Breast epithelium (tissue), 4 donors: ENCODE measurements at regions not wholly inside any gene's neighbourhood (a gene's known extent, or its start where the extent isn't known, plus 50 kb on each side); places are given as distances from the start of the nearest gene placed in this dataset.

Experiments used
- DNase-seq, 2 donors: peaks; one replicate each; pipeline ENCODE4 v3.0.0-alpha.2; 2019; ENCODE audit warnings: low spot score in 2 of 2
- H3K27ac ChIP-seq, 2 donors: fragments of 200-600 bp; sonication (generic) in 1 of 2; one replicate each; pipeline ENCODE4 v1.5.1; 2016 to 2019; ENCODE audit warnings: mild to moderate bottlenecking in 1 of 2
- H3K27me3 ChIP-seq, 2 donors: fragments of 200-600 bp; sonication (generic) in 1 of 2; one replicate each; pipeline versions ENCODE4 v1.5.1 to v1.6.0; 2017 to 2019; ENCODE audit warnings: control low read depth in 1 of 2, mild to moderate bottlenecking in 1 of 2
- H3K36me3 ChIP-seq: fragments of 200-600 bp; one replicate; pipeline ENCODE4 v1.5.1; 2019
- H3K4me1 ChIP-seq, 2 donors: fragments of 200-600 bp; sonication (generic); one replicate each; pipeline ENCODE4 v1.5.1; 2016 to 2019; ENCODE audit warnings: control low read depth in 1 of 2
- H3K4me3 ChIP-seq, 3 donors: fragments of 200-600 bp; sonication (generic); 1 replicate in 2 of 3; 2 replicates in 1 of 3; pipeline ENCODE4 v1.5.1; 2016 to 2019; ENCODE audit warnings: mild to moderate bottlenecking in 3 of 3, moderate library complexity in 2 of 3
- H3K9me3 ChIP-seq, 2 donors: fragments of 200-600 bp; sonication (generic) in 1 of 2; one replicate each; pipeline ENCODE4 v1.5.1; 2016 to 2019; ENCODE audit warnings: control low read depth in 1 of 2
- POLR2A ChIP-seq: fragments of 450-650 bp; IDR thresholded peaks from one replicate; pipeline ENCODE4 v1.6.1; 2016; ENCODE audit warnings: antibody characterized with exemption, mild to moderate bottlenecking, moderate library complexity
- POLR2AphosphoS5 ChIP-seq, 3 donors: sonication (generic); formaldehyde crosslinking; IDR thresholded peaks; one replicate each; pipeline ENCODE4 v1.6.1; 2017; ENCODE audit warnings: antibody characterized with exemption in 3 of 3
- intact Hi-C: fragments of 100-400 bp; cut with DNase I; formaldehyde crosslinking; loops from one replicate; pipeline ENCODE4 v1.15.1; 2023; ENCODE audit warnings: low total_unique reads
- TF ChIP-seq, protein P1 (sequence below), 3 donors: fragments of 450-650 bp; IDR thresholded peaks; one replicate each; pipeline ENCODE4 v1.5.1; 2016 to 2017; ENCODE audit warnings: antibody characterized with exemption in 3 of 3, mild to moderate bottlenecking in 3 of 3, moderate library complexity in 3 of 3

GRCh38 chr3:162278834-162279233 is 782.2 kb downstream of the OTOL1 start:
- Histone ChIP-seq H3K27ac (no peak overlapping the region), H3K36me3 (no peaks in the 10 kb centered on the region), H3K4me1 (no peaks in the 10 kb centered on the region), H3K4me3 (no peak overlapping the region), H3K27me3 (no peaks in the 10 kb centered on the region), H3K9me3 (peaks cover 0 to 5% of the 10 kb centered on the region in 2 donors)
- no peak for DNase-seq
- intact Hi-C loops: no loop called here
- TF ChIP-seq, protein P1, sequence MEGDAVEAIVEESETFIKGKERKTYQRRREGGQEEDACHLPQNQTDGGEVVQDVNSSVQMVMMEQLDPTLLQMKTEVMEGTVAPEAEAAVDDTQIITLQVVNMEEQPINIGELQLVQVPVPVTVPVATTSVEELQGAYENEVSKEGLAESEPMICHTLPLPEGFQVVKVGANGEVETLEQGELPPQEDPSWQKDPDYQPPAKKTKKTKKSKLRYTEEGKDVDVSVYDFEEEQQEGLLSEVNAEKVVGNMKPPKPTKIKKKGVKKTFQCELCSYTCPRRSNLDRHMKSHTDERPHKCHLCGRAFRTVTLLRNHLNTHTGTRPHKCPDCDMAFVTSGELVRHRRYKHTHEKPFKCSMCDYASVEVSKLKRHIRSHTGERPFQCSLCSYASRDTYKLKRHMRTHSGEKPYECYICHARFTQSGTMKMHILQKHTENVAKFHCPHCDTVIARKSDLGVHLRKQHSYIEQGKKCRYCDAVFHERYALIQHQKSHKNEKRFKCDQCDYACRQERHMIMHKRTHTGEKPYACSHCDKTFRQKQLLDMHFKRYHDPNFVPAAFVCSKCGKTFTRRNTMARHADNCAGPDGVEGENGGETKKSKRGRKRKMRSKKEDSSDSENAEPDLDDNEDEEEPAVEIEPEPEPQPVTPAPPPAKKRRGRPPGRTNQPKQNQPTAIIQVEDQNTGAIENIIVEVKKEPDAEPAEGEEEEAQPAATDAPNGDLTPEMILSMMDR (IDR thresholded peaks at IDR 0.05): no peak
- no peak for TF ChIP-seq POLR2A
- no peak for TF ChIP-seq POLR2AphosphoS5 (IDR thresholded peaks at IDR 0.05)

DNA sequence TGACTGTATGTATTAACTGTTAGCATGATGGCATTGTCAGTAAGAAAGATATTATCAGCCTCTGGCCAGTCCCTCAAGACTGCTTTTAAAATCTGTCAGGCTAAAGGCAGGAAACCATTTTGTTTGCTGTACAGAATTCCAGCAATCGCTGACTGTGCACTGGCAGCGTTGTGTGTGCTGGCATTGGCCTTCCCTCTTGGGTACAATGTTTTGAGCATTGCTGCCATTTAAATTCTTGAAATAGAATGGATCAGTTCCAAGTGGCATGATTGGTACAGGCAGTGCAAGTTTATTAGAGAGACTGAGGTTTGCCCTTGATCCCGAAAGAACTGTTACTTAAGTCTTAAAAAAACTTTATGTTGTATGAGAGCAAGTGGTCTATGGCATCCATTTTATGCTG is 788.7 kb downstream of the OTOL1 start:
- Histone ChIP-seq H3K4me1 (no peaks in the 10 kb centered on the region), H3K27ac (no peak overlapping the region), H3K4me3 (no peak overlapping the region), H3K36me3 (no peaks in the 10 kb centered on the region), H3K27me3 (no peaks in the 10 kb centered on the region), H3K9me3 (peaks cover 0 to 5% of the 10 kb centered on the region in 2 donors)
- intact Hi-C loops: loop anchor here (5.0 kb wide), 1 partner anchor 778 kb away; no protein-coding TSS in a partner anchor
- TF ChIP-seq, protein P1 (IDR thresholded peaks at IDR 0.05): no peak
- no peak for TF ChIP-seq POLR2AphosphoS5 (IDR thresholded peaks at IDR 0.05)
- TF ChIP-seq POLR2A: no peak
- no peak for DNase-seq

DNA sequence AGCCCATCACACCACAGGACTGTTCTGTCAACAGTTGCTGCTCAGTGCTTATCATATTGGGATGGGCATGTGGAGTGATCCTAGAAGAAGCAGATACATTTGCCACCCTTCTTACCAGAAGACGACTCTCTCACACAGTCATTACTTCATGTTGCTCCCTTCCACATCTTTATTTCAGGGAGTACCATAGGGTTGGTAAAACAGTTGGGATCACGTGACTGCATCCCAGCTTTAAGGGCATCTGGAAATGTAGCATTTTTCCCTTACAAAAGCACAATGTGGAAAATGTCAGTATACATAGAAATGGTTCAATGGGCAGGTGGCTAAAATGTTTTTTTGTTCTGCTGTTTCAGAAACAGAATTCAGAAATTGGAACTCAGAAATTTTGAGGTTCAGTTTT is 791.0 kb downstream of the OTOL1 start:
- H3K4me3 ChIP-seq: no peak overlapping the region
- H3K4me1 ChIP-seq: no peaks in the 10 kb centered on the region
- no peak overlapping the region for H3K27ac ChIP-seq
- no peaks in the 10 kb centered on the region for H3K9me3 ChIP-seq
- intact Hi-C loops: loop anchor here (5.0 kb wide), 1 partner anchor 780 kb away; no protein-coding TSS in a partner anchor
- DNase-seq: no peak
- H3K36me3 ChIP-seq: no peaks in the 10 kb centered on the region
- TF ChIP-seq, protein P1 (IDR thresholded peaks at IDR 0.05): no peak
- TF ChIP-seq POLR2A (no peak), POLR2AphosphoS5 (IDR thresholded peaks at IDR 0.05) (no peak)
- no peaks in the 10 kb centered on the region for H3K27me3 ChIP-seq

- Histone ChIP-seq H3K36me3 (no peaks in the 10 kb centered on the region), H3K27ac (no peak overlapping the region), H3K4me1 (no peaks in the 10 kb centered on the region), H3K27me3 (no peaks in the 10 kb centered on the region), H3K9me3 (no peaks in the 10 kb centered on the region), H3K4me3 (no peak overlapping the region)
- TF ChIP-seq POLR2A (no peak), POLR2AphosphoS5 (IDR thresholded peaks at IDR 0.05) (no peak)
- TF ChIP-seq, protein P1 (IDR thresholded peaks at IDR 0.05): no peak
- no peak for DNase-seq
- intact Hi-C loops: no loop called here
Observed at GRCh38 chr3:162292409-162292808, 795.8 kb downstream of the OTOL1 start.

DNA sequence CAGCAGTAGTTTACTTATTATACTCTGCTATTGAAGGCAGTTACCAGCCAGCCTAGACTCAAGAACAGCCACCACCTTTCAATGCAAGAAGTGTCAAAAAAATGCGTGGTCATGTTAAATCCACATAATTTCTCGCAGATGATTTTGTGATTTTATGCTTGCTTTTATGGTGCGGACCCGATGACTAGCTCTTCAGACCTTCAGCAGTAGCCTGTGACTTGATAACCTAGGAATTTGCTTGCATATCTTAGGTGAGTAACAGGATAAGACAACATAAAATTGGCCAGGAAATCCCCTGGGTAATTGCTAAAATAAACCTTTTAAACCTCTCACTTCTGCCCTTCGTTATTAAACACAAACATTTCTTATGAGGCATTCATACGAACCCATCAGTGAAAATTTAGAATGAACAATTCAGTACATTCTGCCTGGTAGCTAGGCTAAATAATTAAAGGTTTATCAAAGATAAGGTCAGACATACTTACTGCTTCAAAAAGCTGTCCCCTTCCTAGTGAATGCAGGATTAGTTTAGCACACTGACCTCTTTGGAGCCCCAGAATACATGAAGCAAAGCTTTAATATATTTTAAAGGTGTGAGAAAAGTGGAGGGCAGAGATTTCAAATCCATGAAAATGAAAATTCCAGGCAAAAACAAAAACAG is 798.8 kb downstream of the OTOL1 start:
- DNase-seq: no peak
- H3K36me3 ChIP-seq: no peaks in the 10 kb centered on the region
- TF ChIP-seq POLR2AphosphoS5 (IDR thresholded peaks at IDR 0.05) (no peak), POLR2A (no peak)
- TF ChIP-seq, protein P1 (IDR thresholded peaks at IDR 0.05): no peak
- H3K4me3 ChIP-seq: no peak overlapping the region
- no peak overlapping the region for H3K27ac ChIP-seq
- H3K9me3 ChIP-seq: no peaks in the 10 kb centered on the region
- no peaks in the 10 kb centered on the region for H3K4me1 ChIP-seq
- intact Hi-C loops: no loop called here
- no peaks in the 10 kb centered on the region for H3K27me3 ChIP-seq
